GM12878 (cell line): ENCODE measurements at regions not wholly inside any gene's neighbourhood (a gene's known extent, or its start where the extent isn't known, plus 50 kb on each side); places are given as distances from the start of the nearest gene placed in this dataset.

ENCODE experiments used
- ATAC-seq: fragments of 200-7000 bp; cut with Tn5 transposase; 3 replicates; pipeline ENCODE4 v1.9.1; 2020; ENCODE audit warnings: mild to moderate bottlenecking, moderate library complexity
- BruUV-seq: library from RNA; stranded (reverse); fragments of 400-500 nt; replicated peaks from 2 replicates; lab custom pipeline; 2021; lab: Mats Ljungman, UMichigan
- CTCF ChIA-PET: fragments of 300-600 bp; sonication (Branson Sonifier 250); formaldehyde crosslinking; extraction: SDS; loops from one replicate; lab custom pipeline; 2021; ENCODE audit warnings: inconsistent platforms; lab: Yijun Ruan, JAX
- POLR2A ChIA-PET: fragments of 350-600 bp; formaldehyde crosslinking; extraction: SDS; loops from one replicate; lab custom pipeline; 2021; ENCODE audit warnings: inconsistent platforms; lab: Charles Lee
- RAD21 ChIA-PET: fragments of 300-600 bp; sonication (Branson Sonifier 250); formaldehyde crosslinking; loops from one replicate; lab custom pipeline; 2023; ENCODE audit warnings: antibody characterized with exemption; ENCODE audit not compliant: unreplicated experiment; lab: Charles Lee
- SMC1A ChIA-PET: fragments of 300-600 bp; sonication (Branson Sonifier 250); formaldehyde crosslinking; loops from one replicate; lab custom pipeline; 2023; ENCODE audit not compliant: unreplicated experiment, uncharacterized antibody; lab: Charles Lee
- DNase-seq: peaks from one replicate; pipeline ENCODE4 v3.0.0-alpha.2; 2011; ENCODE audit warnings: low read depth, low spot score
- FAIRE-seq: peaks from 3 replicates; lab custom pipeline; 2011; peaks lifted over from hg19 to GRCh38; lab: Jason Lieb, UNC
- H2AFZ ChIP-seq: 2 replicates; pipeline ENCODE4 v1.6.0; 2011; ENCODE audit warnings: low read depth, low read length, control low read depth; ENCODE audit not compliant: control insufficient read depth
- H3K27ac ChIP-seq: 2 replicates; pipeline ENCODE4 v1.5.1; 2011; ENCODE audit warnings: control low read depth; ENCODE audit not compliant: control insufficient read depth, insufficient read depth
- H3K27me3 ChIP-seq, 2 experiments: replicated peaks in 1 of 2; 2 replicates each; pipeline versions ENCODE4 v1.6.0 to v1.6.1; 2011; ENCODE audit warnings: low read length in 1 of 2; ENCODE audit not compliant: control insufficient read depth in 2 of 2, insufficient read depth in 2 of 2
- H3K36me3 ChIP-seq, 2 experiments: 2 replicates each; pipeline ENCODE4 v1.5.1; 2011; ENCODE audit warnings: low read length in 1 of 2; ENCODE audit not compliant: control insufficient read depth in 2 of 2, insufficient read depth in 2 of 2
- H3K4me1 ChIP-seq: 2 replicates; pipeline ENCODE4 v1.6.1; 2011; ENCODE audit warnings: mild to moderate bottlenecking, low read length, moderate library complexity, mixed read lengths; ENCODE audit not compliant: control insufficient read depth, insufficient read depth
- H3K4me2 ChIP-seq: 2 replicates; pipeline ENCODE4 v1.6.0; 2011; ENCODE audit warnings: control low read depth; ENCODE audit not compliant: control insufficient read depth, insufficient read depth
- H3K4me3 ChIP-seq: fragments of 200-600 bp; sonication (generic); 2 replicates; pipeline ENCODE4 v1.5.1; 2016
- H3K79me2 ChIP-seq: 2 replicates; pipeline ENCODE4 v1.6.0; 2011; ENCODE audit warnings: low read length; ENCODE audit not compliant: control insufficient read depth, insufficient read depth
- H3K9ac ChIP-seq: 2 replicates; pipeline ENCODE4 v1.8.0; 2011; ENCODE audit warnings: low read length, control low read depth, mixed read lengths; ENCODE audit not compliant: control insufficient read depth, insufficient read depth
- H3K9me3 ChIP-seq: replicated peaks from 3 replicates; pipeline ENCODE4 v1.5.1; 2011; ENCODE audit warnings: mild to moderate bottlenecking, low read length; ENCODE audit not compliant: control insufficient read depth, insufficient read depth
- H4K20me1 ChIP-seq: 2 replicates; pipeline ENCODE4 v1.6.0; 2011; ENCODE audit not compliant: control insufficient read depth, insufficient read depth
- HDAC2 ChIP-seq: fragments of 200-600 bp; sonication (generic); IDR thresholded peaks from 2 replicates; pipeline ENCODE4 v1.6.1; 2017
- IKZF1 ChIP-seq: fragments of 450-650 bp; conservative IDR thresholded peaks from 2 replicates; pipeline ENCODE4 v1.6.1; 2017; ENCODE audit warnings: antibody characterized with exemption, mild to moderate bottlenecking
- IKZF2 ChIP-seq, 2 experiments: fragments of 450-650 bp; IDR thresholded peaks; 2 replicates each; pipeline ENCODE4 v1.6.1; 2017; ENCODE audit warnings: mild to moderate bottlenecking in 2 of 2, moderate library complexity in 2 of 2
- NFYB ChIP-seq: IDR thresholded peaks from 2 replicates; pipeline ENCODE4 v1.6.1; 2011; ENCODE audit warnings: low read depth, mild to moderate bottlenecking, low read length, improper control_type of control experiment, moderate library complexity; ENCODE audit not compliant: insufficient read depth
- RUNX3 ChIP-seq: IDR thresholded peaks from 2 replicates; pipeline ENCODE4 v1.6.1; 2012; ENCODE audit warnings: low read length, inconsistent platforms
- TARDBP ChIP-seq: IDR thresholded peaks from 2 replicates; pipeline ENCODE4 v1.6.1; 2016; ENCODE audit warnings: borderline replicate concordance
- ZSCAN29 ChIP-seq: fragments of 450-650 bp; IDR thresholded peaks from 2 replicates; pipeline ENCODE4 v1.6.1; 2017; ENCODE audit warnings: mild to moderate bottlenecking, moderate library complexity
- WGBS: methylation state at CpG from one replicate; pipeline ENCODE4 v1.1.6; 2016; ENCODE audit warnings: low lambda C conversion rate; ENCODE audit not compliant: insufficient replicate concordance, insufficient coverage; ENCODE audit errors: missing lambda C conversion rate; 5-methylcytosine and 5-hydroxymethylcytosine counted together
- in situ Hi-C: fragments of 300-500 bp; cut with MboI; formaldehyde crosslinking; loops from 9 replicates; pipeline ENCODE4 v1.14.3; 2018; ENCODE audit warnings: mixed read lengths
- intact Hi-C: fragments of 100-400 bp; cut with micrococcal nuclease; formaldehyde crosslinking; loops from one replicate; pipeline ENCODE4 v1.14.2; 2022; ENCODE audit not compliant: unreplicated experiment
- TF ChIP-seq, protein P1 (sequence below): IDR thresholded peaks from 2 replicates; pipeline ENCODE4 v1.6.1; 2011; ENCODE audit warnings: borderline replicate concordance, low read depth, mild to moderate bottlenecking, moderate library complexity, mixed read lengths, low read length; ENCODE audit not compliant: insufficient read depth; ENCODE audit errors: extremely low read length
- TF ChIP-seq, protein P2 (sequence below): fragments of 450-650 bp; IDR thresholded peaks from 2 replicates; pipeline ENCODE4 v1.6.1; 2016; ENCODE audit warnings: mild to moderate bottlenecking
- TF ChIP-seq, protein P3 (sequence below): fragments of 450-650 bp; IDR thresholded peaks from 2 replicates; pipeline ENCODE4 v1.6.1; 2017; ENCODE audit warnings: mild to moderate bottlenecking

GRCh38 chr16:17529982-17530760 is 59.4 kb upstream of the XYLT1 start:
- Histone ChIP-seq H4K20me1 (no peaks in the 10 kb centered on the region), H3K4me2 (peak overlapping the region; percentile 94), H3K27me3 (no peaks in the 10 kb centered on the region), H3K9ac (no peak overlapping the region), H3K4me1 (peaks cover 33% of the 10 kb centered on the region), H2AFZ (peak overlapping the region; percentile 59), H3K36me3 (no peaks in the 10 kb centered on the region), H3K4me3 (peak overlapping the region; percentile 41; the same call in 1 of the 2 replicates), H3K9me3 (no peaks in the 10 kb centered on the region; the same call in 2 of the 3 replicates), H3K27ac (peak overlapping the region; percentile 13; the same call in 1 of the 2 replicates), H3K79me2 (no peaks in the 10 kb centered on the region)
- in situ Hi-C loops = no loop called here
- ChIA-PET CTCF (interaction anchor here (1.1 to 2.2 kb wide), 2 partner anchors 49 to 67 kb away, joined by 3 to 8 read pairs; no protein-coding TSS in a partner anchor), RAD21 (no interaction called here), SMC1A (interaction anchor here (0.7 to 1.2 kb wide), 3 partner anchors 10 to 49 kb away, joined by 3 read pairs; no protein-coding TSS in a partner anchor), POLR2A (interaction anchor here (0.7 to 0.9 kb wide), 2 partner anchors 11 to 296 kb away, joined by 3 read pairs; no protein-coding TSS in a partner anchor)
- peak; percentile 56 for TF ChIP-seq RUNX3
- TF ChIP-seq, protein P1, sequence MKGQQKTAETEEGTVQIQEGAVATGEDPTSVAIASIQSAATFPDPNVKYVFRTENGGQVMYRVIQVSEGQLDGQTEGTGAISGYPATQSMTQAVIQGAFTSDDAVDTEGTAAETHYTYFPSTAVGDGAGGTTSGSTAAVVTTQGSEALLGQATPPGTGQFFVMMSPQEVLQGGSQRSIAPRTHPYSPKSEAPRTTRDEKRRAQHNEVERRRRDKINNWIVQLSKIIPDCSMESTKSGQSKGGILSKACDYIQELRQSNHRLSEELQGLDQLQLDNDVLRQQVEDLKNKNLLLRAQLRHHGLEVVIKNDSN = peak; percentile 36
- 0 out of 4 replicates have a peak, but pooled peaks of 1 of the 2 experiments have one; percentile 8 for TF ChIP-seq IKZF2 (IDR thresholded peaks at IDR 0.05)
- TF ChIP-seq, protein P2, sequence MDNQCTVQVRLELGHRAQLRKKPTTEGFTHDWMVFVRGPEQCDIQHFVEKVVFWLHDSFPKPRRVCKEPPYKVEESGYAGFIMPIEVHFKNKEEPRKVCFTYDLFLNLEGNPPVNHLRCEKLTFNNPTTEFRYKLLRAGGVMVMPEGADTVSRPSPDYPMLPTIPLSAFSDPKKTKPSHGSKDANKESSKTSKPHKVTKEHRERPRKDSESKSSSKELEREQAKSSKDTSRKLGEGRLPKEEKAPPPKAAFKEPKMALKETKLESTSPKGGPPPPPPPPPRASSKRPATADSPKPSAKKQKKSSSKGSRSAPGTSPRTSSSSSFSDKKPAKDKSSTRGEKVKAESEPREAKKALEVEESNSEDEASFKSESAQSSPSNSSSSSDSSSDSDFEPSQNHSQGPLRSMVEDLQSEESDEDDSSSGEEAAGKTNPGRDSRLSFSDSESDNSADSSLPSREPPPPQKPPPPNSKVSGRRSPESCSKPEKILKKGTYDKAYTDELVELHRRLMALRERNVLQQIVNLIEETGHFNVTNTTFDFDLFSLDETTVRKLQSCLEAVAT = 0 out of 2 replicates have a peak, but pooled peaks have one; percentile 33
- TF ChIP-seq NFYB = peak; percentile 60; the same call in 1 of the 2 replicates
- no peak for TF ChIP-seq HDAC2
- 0 out of 2 replicates have a peak, but pooled peaks have one; percentile 21 for TF ChIP-seq IKZF1
- TF ChIP-seq ZSCAN29 = no peak
- no peak for TF ChIP-seq TARDBP
- TF ChIP-seq, protein P3, sequence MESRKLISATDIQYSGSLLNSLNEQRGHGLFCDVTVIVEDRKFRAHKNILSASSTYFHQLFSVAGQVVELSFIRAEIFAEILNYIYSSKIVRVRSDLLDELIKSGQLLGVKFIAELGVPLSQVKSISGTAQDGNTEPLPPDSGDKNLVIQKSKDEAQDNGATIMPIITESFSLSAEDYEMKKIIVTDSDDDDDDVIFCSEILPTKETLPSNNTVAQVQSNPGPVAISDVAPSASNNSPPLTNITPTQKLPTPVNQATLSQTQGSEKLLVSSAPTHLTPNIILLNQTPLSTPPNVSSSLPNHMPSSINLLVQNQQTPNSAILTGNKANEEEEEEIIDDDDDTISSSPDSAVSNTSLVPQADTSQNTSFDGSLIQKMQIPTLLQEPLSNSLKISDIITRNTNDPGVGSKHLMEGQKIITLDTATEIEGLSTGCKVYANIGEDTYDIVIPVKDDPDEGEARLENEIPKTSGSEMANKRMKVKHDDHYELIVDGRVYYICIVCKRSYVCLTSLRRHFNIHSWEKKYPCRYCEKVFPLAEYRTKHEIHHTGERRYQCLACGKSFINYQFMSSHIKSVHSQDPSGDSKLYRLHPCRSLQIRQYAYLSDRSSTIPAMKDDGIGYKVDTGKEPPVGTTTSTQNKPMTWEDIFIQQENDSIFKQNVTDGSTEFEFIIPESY = no peak
- DNase-seq = peak; percentile 51
- BruUV-seq = no TSS peak
- peak; percentile 57 for FAIRE-seq
- intact Hi-C loops = loop anchor here (5.0 to 10.0 kb wide), 3 partner anchors 53 to 225 kb away; no protein-coding TSS in a partner anchor
- peak; percentile 85 for ATAC-seq
- 9% methylated on average over 6 of the region's 6 CpGs for WGBS
